ENCODE measurements at regions not wholly inside any gene's neighbourhood (a gene's known extent, or its start where the extent isn't known, plus 50 kb on each side); places are given as distances from the start of the nearest gene placed in this dataset.

- TF ChIP-seq CTCF (IDR thresholded peaks at IDR 0.05; ENCODE audit: control insufficient read depth, insufficient read depth, low read depth, low read length, missing control alignments): no peak
- DNase-seq (ENCODE audit: low read depth): no peak
- no peak overlapping the region for H3K4me3 ChIP-seq (ENCODE audit: control insufficient read depth, low read depth, low read length)
Measured at GRCh38 chr11:113569391-113569790, 94.2 kb upstream of the DRD2 start.

- TF ChIP-seq CTCF (IDR thresholded peaks at IDR 0.05; ENCODE audit: control insufficient read depth, insufficient read depth, low read depth, low read length, missing control alignments): no peak
- no peak overlapping the region for H3K4me3 ChIP-seq (ENCODE audit: control insufficient read depth, low read depth, low read length)
- no peak for DNase-seq (ENCODE audit: low read depth)
Measured at GRCh38 chr11:113568566-113568965, 93.4 kb upstream of the DRD2 start.

- no peak for DNase-seq (ENCODE audit: low read depth)
- no peak for TF ChIP-seq CTCF (IDR thresholded peaks at IDR 0.05; ENCODE audit: control insufficient read depth, insufficient read depth, low read depth, low read length, missing control alignments)
- H3K4me3 ChIP-seq (ENCODE audit: control insufficient read depth, low read depth, low read length): no peak overlapping the region
Measured at GRCh38 chr11:113567867-113568544, 92.8 kb upstream of the DRD2 start.

GRCh38 chr11:113567097-113567496 is 91.9 kb upstream of the DRD2 start:
- TF ChIP-seq CTCF (IDR thresholded peaks at IDR 0.05; ENCODE audit: control insufficient read depth, insufficient read depth, low read depth, low read length, missing control alignments): no peak
- no peak for DNase-seq (ENCODE audit: low read depth)

GRCh38 chr11:113564527-113565130 is 89.4 kb upstream of the DRD2 start:
- TF ChIP-seq CTCF (IDR thresholded peaks at IDR 0.05; ENCODE audit: control insufficient read depth, insufficient read depth, low read depth, low read length, missing control alignments): no peak
- DNase-seq (ENCODE audit: low read depth): no peak

More at GRCh38 chr11:113567097-113567496, 91.9 kb upstream of the DRD2 start:
- H3K4me3 ChIP-seq (ENCODE audit: control insufficient read depth, low read depth, low read length): no peak overlapping the region

GRCh38 chr11:113563766-113564526 is 88.7 kb upstream of the DRD2 start:
- DNase-seq (ENCODE audit: low read depth): no peak
- H3K4me3 ChIP-seq (ENCODE audit: control insufficient read depth, low read depth, low read length): no peak overlapping the region
- TF ChIP-seq CTCF (IDR thresholded peaks at IDR 0.05; ENCODE audit: control insufficient read depth, insufficient read depth, low read depth, low read length, missing control alignments): no peak

More at GRCh38 chr11:113564527-113565130, 89.4 kb upstream of the DRD2 start:
- H3K4me3 ChIP-seq (ENCODE audit: control insufficient read depth, low read depth, low read length): no peak overlapping the region
